Esophagus squamous epithelium (tissue), 4 donors: ENCODE measurements at regions not wholly inside any gene's neighbourhood (a gene's known extent, or its start where the extent isn't known, plus 50 kb on each side); places are given as distances from the start of the nearest gene placed in this dataset.

ENCODE experiments used
- POLR2A ChIP-seq, 4 donors: fragments of 450-650 bp; IDR thresholded peaks; one replicate each; pipeline ENCODE4 v1.6.1; 2017; ENCODE audit warnings: antibody characterized with exemption in 4 of 4, mild to moderate bottlenecking in 4 of 4, moderate library complexity in 3 of 4
- TF ChIP-seq, protein P1 (sequence below), 6 experiments: fragments of 450-650 bp in 4 of 6; fragments of 200-600 bp in 2 of 6; sonication (generic) in 2 of 6; IDR thresholded peaks; one replicate each; pipeline ENCODE4 v1.5.1; 2016 to 2019; ENCODE audit warnings: antibody characterized with exemption in 6 of 6, mild to moderate bottlenecking in 4 of 6, moderate library complexity in 4 of 6

GRCh38 chr2:211084352-211084751, 528.0 kb downstream of the CPS1 start:
- TF ChIP-seq POLR2A (IDR thresholded peaks at IDR 0.05) = no peak
- TF ChIP-seq, protein P1, sequence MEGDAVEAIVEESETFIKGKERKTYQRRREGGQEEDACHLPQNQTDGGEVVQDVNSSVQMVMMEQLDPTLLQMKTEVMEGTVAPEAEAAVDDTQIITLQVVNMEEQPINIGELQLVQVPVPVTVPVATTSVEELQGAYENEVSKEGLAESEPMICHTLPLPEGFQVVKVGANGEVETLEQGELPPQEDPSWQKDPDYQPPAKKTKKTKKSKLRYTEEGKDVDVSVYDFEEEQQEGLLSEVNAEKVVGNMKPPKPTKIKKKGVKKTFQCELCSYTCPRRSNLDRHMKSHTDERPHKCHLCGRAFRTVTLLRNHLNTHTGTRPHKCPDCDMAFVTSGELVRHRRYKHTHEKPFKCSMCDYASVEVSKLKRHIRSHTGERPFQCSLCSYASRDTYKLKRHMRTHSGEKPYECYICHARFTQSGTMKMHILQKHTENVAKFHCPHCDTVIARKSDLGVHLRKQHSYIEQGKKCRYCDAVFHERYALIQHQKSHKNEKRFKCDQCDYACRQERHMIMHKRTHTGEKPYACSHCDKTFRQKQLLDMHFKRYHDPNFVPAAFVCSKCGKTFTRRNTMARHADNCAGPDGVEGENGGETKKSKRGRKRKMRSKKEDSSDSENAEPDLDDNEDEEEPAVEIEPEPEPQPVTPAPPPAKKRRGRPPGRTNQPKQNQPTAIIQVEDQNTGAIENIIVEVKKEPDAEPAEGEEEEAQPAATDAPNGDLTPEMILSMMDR (IDR thresholded peaks at IDR 0.05) = no peak
